ENCODE measurements at regions not wholly inside any gene's neighbourhood (a gene's known extent, or its start where the extent isn't known, plus 50 kb on each side); places are given as distances from the start of the nearest gene placed in this dataset.
A peak's percentile ranks its signal among the peaks of the same experiment; 100 is the strongest.

- Mint-ChIP-seq H3K36me3 (ENCODE audit: low read depth) (peaks cover 9% of the 10 kb centered on the region), H3K27me3 (no peaks in the 10 kb centered on the region), H3K27ac (peak overlapping the region; percentile 72), H3K4me1 (peaks cover 62% of the 10 kb centered on the region), H3K4me3 (peak overlapping the region; percentile 71), H3K9me3 (peaks cover 8% of the 10 kb centered on the region)
- ATAC-seq (replicated peaks), result peak; percentile 62
These were observed 53.6 kb downstream of the ARF6 start for GRCh38 chr14:49946320-49947141.

DNA sequence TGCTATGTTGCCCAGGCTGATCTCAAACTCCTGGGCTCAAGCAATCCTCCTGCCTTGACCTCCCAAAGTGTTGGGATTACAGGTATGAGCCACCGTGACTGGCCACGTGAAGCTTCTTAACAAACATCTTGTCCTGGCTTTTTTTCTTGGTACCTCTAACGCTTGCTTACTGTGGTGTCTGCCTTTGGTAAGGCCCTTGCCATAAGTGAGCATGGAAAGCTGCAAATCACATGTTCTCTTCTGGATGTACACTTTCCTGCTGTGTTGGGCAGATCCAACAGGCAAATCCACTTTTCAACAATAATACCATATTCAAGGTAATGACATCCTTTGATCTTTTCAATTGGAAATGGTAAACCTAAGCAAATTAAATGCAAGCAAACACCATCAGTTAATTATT is 54.6 kb downstream of the ARF6 start:
- Mint-ChIP-seq H3K4me1 (peaks cover 59% of the 10 kb centered on the region), H3K27ac (peak overlapping the region; percentile 6), H3K27me3 (no peaks in the 10 kb centered on the region), H3K36me3 (ENCODE audit: low read depth) (peaks cover 4% of the 10 kb centered on the region), H3K4me3 (peak overlapping the region; percentile 71), H3K9me3 (peaks cover 3% of the 10 kb centered on the region)
- ATAC-seq (replicated peaks), result no peak

GRCh38 chr14:49950275-49951228 is 57.7 kb downstream of the ARF6 start:
- Mint-ChIP-seq H3K4me1 (peaks cover 43% of the 10 kb centered on the region), H3K27me3 (no peaks in the 10 kb centered on the region)

DNA sequence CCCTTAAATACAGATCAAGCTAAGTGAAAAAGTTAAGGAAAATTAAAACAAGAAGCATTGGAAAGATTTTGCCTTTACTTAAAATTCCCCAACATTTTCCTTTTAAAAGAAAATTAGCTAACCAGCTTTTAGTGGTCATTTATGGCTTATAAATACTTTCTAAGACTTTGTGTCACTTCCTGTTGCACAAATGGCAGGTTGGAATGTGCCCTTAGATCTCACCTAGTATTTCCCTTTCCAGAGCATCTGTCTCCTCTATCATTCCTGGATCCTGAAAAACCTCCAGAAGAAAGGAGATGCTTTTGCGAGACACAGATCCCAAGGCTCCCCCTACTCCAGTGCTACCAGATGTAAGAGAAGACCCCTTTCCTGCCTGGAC is 58.3 kb downstream of the ARF6 start:
- ATAC-seq (replicated peaks), result no peak
- no peaks in the 10 kb centered on the region for H3K36me3 Mint-ChIP-seq (ENCODE audit: low read depth)
- no peaks in the 10 kb centered on the region for H3K9me3 Mint-ChIP-seq
- H3K27me3 Mint-ChIP-seq, result no peaks in the 10 kb centered on the region
- H3K4me1 Mint-ChIP-seq, result peaks cover 40% of the 10 kb centered on the region
- no peak overlapping the region for H3K4me3 Mint-ChIP-seq
- no peak overlapping the region for H3K27ac Mint-ChIP-seq

More at GRCh38 chr14:49950275-49951228, 57.7 kb downstream of the ARF6 start:
- Mint-ChIP-seq H3K9me3 (no peaks in the 10 kb centered on the region), H3K27ac (peak overlapping the region; percentile 25), H3K4me3 (peak overlapping the region; percentile 25), H3K36me3 (ENCODE audit: low read depth) (no peaks in the 10 kb centered on the region)
- peak; percentile 87 for ATAC-seq (replicated peaks)

DNA sequence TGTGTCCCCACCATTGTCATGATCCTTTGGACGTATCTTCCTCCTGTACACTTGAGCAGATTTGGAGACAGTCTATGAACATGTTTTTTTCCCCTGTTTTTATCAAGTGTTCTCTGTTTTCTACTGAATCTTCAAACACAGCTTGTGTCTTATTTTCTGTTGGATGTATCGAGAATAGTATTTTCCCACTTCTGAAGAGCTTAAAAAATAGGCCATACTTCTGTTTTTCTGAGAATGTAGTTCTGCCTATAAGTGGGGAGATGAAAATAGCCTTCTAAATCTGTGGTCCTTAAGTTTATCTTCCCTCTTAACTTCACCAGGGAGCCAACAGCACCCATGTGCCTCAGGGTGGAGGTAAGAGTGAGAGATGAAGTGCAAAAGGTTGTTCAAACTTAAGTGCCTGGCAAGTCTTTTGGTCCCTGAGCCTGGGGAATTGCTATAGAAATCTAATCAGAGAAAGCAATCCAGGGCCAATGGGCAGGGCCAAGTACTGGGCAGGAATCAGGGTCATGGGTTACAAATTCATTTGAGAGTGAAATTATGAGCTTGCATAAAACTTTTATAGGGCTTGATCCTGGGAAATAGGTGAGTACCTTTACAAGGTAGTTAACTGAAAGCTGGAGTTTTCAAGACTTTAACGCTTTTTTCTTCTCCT is 58.9 kb downstream of the ARF6 start:
- no peak for ATAC-seq (replicated peaks)
- Mint-ChIP-seq H3K9me3 (no peaks in the 10 kb centered on the region), H3K36me3 (ENCODE audit: low read depth) (no peaks in the 10 kb centered on the region), H3K27ac (no peak overlapping the region), H3K4me3 (no peak overlapping the region), H3K4me1 (peaks cover 36% of the 10 kb centered on the region), H3K27me3 (no peaks in the 10 kb centered on the region)

GRCh38 chr14:49953196-49953595 is 60.3 kb downstream of the ARF6 start:
- peaks cover 28% of the 10 kb centered on the region for H3K4me1 Mint-ChIP-seq

DNA sequence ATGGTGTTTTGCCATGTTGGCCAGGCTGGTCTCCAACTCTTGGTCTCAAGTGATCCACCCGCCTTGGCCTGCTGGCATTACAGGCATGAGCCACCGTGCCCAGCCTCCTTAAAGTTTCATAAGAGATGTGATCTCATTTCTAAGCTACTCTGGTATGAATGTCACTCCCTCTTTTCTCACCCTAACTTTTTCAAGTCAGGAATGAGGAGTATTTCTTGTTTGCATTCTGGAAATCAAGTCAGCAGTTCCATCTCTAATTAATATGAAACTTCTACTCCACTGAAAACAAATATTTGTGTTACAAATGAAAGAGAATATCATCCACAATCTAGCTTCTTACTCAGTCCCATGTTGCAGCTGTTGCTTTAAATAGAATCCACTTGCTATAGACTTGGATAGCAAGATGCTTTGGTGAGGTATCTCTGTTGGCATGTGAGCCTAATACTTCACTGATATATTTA is 61.3 kb downstream of the ARF6 start:
- no peak overlapping the region for H3K4me3 Mint-ChIP-seq
- peaks cover 19% of the 10 kb centered on the region for H3K4me1 Mint-ChIP-seq
- no peaks in the 10 kb centered on the region for H3K36me3 Mint-ChIP-seq (ENCODE audit: low read depth)
- no peaks in the 10 kb centered on the region for H3K9me3 Mint-ChIP-seq
- H3K27ac Mint-ChIP-seq, result no peak overlapping the region
- ATAC-seq (replicated peaks), result peak; percentile 26
- H3K27me3 Mint-ChIP-seq, result no peaks in the 10 kb centered on the region

More at GRCh38 chr14:49953196-49953595, 60.3 kb downstream of the ARF6 start:
- Mint-ChIP-seq H3K9me3 (no peaks in the 10 kb centered on the region), H3K27me3 (no peaks in the 10 kb centered on the region), H3K36me3 (ENCODE audit: low read depth) (no peaks in the 10 kb centered on the region), H3K27ac (no peak overlapping the region), H3K4me3 (no peak overlapping the region)
- no peak for ATAC-seq (replicated peaks)

GRCh38 chr14:49955024-49955423 is 62.1 kb downstream of the ARF6 start:
- H3K27me3 Mint-ChIP-seq, result no peaks in the 10 kb centered on the region
- no peaks in the 10 kb centered on the region for H3K9me3 Mint-ChIP-seq
- H3K4me3 Mint-ChIP-seq, result no peak overlapping the region
- peaks cover 18% of the 10 kb centered on the region for H3K4me1 Mint-ChIP-seq
- no peak overlapping the region for H3K27ac Mint-ChIP-seq
- no peaks in the 10 kb centered on the region for H3K36me3 Mint-ChIP-seq (ENCODE audit: low read depth)
- no peak for ATAC-seq (replicated peaks)

GRCh38 chr14:49957089-49957852 is 64.4 kb downstream of the ARF6 start:
- ATAC-seq (replicated peaks), result no peak
- H3K27ac Mint-ChIP-seq, result no peak overlapping the region
- H3K36me3 Mint-ChIP-seq (ENCODE audit: low read depth), result no peaks in the 10 kb centered on the region
- peaks cover 22% of the 10 kb centered on the region for H3K4me1 Mint-ChIP-seq
- H3K9me3 Mint-ChIP-seq, result no peaks in the 10 kb centered on the region
- H3K27me3 Mint-ChIP-seq, result no peaks in the 10 kb centered on the region
- no peak overlapping the region for H3K4me3 Mint-ChIP-seq

- H3K4me3 Mint-ChIP-seq, result peak overlapping the region; percentile 49
- H3K27me3 Mint-ChIP-seq, result no peaks in the 10 kb centered on the region
- no peaks in the 10 kb centered on the region for H3K36me3 Mint-ChIP-seq (ENCODE audit: low read depth)
- peaks cover 34% of the 10 kb centered on the region for H3K4me1 Mint-ChIP-seq
- peak overlapping the region; percentile 68 for H3K27ac Mint-ChIP-seq
- H3K9me3 Mint-ChIP-seq, result no peaks in the 10 kb centered on the region
- peak; percentile 56 for ATAC-seq (replicated peaks)
These were observed 67.0 kb downstream of the ARF6 start for GRCh38 chr14:49959822-49960408.

GRCh38 chr14:49960453-49960852 is 67.6 kb downstream of the ARF6 start:
- Mint-ChIP-seq H3K9me3 (no peaks in the 10 kb centered on the region), H3K27me3 (no peaks in the 10 kb centered on the region), H3K4me3 (peak overlapping the region; percentile 50), H3K27ac (peak overlapping the region; percentile 28), H3K36me3 (ENCODE audit: low read depth) (no peaks in the 10 kb centered on the region), H3K4me1 (peaks cover 36% of the 10 kb centered on the region)
- no peak for ATAC-seq (replicated peaks)

DNA sequence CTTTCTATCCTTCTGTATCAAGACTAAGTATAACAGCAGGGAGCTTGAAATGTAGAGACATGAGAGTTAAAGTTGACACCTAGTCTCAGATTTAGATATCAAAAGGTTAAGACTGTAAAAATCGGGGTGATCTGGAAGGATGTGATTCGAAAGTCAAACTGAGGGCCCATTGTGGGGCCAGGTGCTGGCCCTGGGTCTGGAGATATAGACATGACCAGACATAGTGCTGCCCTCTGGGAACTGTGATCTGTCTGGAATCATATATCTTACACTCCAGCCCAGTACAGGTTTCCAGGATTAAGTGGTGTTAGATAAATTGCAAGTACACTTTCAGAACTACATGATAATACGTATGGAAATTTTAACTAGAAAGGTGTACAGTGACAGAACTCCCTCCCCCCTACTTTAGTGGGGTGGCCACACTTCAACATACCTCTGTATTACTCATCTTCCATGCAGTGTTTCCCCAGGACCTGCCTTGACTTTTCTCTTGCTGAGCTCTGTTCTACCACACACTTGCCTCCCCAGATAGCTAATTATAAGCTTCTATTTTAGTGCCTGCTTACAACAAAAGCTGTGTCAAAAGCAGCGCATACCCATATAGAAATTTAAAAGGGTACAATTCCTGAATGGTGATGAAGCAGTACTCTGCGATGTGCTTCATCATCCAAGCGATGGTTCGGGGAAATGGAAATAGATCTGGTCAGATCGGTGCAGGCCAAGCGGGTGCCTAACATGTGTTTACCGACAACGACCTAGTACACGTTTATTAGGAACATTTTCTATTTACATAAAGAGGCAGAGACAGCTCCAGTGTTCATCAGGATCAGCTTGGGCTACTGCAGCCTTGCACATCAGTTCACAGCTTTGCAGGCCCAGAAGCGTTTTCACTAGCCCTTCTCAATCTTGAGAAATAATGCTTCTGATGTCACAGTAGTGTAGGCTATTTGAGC is 68.7 kb downstream of the ARF6 start:
- peak; percentile 69 for ATAC-seq (replicated peaks)
- peaks cover 32% of the 10 kb centered on the region for H3K4me1 Mint-ChIP-seq
- H3K4me3 Mint-ChIP-seq, result peak overlapping the region; percentile 50
- peak overlapping the region; percentile 28 for H3K27ac Mint-ChIP-seq
- H3K27me3 Mint-ChIP-seq, result no peaks in the 10 kb centered on the region
- H3K36me3 Mint-ChIP-seq (ENCODE audit: low read depth), result no peaks in the 10 kb centered on the region
- no peaks in the 10 kb centered on the region for H3K9me3 Mint-ChIP-seq
